Muscle layer of colon (tissue), 2 donors: ENCODE measurements at regions not wholly inside any gene's neighbourhood (a gene's known extent, or its start where the extent isn't known, plus 50 kb on each side); places are given as distances from the start of the nearest gene placed in this dataset.
"Not testable (repeated sequence)": the region's sequence is repeated elsewhere in the genome, so short reads cannot be mapped to it uniquely, and the experiment has no call there.

Source experiments
- H3K27ac ChIP-seq: one replicate; pipeline ENCODE4 v1.7.0; 2013; ENCODE audit warnings: low read depth, mild to moderate bottlenecking, low read length, moderate library complexity
- H3K27me3 ChIP-seq, 2 donors: one replicate each; pipeline ENCODE4 v1.7.0; 2013; ENCODE audit warnings: low read length in 2 of 2, mild to moderate bottlenecking in 2 of 2; ENCODE audit not compliant: insufficient read depth in 2 of 2, control insufficient read depth in 1 of 2
- H3K36me3 ChIP-seq: one replicate; pipeline ENCODE4 v1.7.0; 2013; ENCODE audit warnings: mild to moderate bottlenecking, low read length; ENCODE audit not compliant: insufficient read depth
- H3K4me1 ChIP-seq: one replicate; pipeline ENCODE4 v1.7.0; 2013; ENCODE audit warnings: mild to moderate bottlenecking, low read length; ENCODE audit not compliant: insufficient read depth
- H3K4me3 ChIP-seq, 2 donors: one replicate each; pipeline ENCODE4 v1.7.0; 2013; ENCODE audit warnings: low read length in 2 of 2, low read depth in 1 of 2, mild to moderate bottlenecking in 1 of 2, moderate library complexity in 1 of 2
- H3K9ac ChIP-seq: one replicate; pipeline ENCODE4 v1.7.0; 2013; ENCODE audit warnings: low read length
- H3K9me3 ChIP-seq: one replicate; pipeline ENCODE4 v1.7.0; 2013; ENCODE audit warnings: mild to moderate bottlenecking, low read length
- donor health status: abdominal sarcoma.
- donor health status: Adenocarcinoma of cecum.

DNA sequence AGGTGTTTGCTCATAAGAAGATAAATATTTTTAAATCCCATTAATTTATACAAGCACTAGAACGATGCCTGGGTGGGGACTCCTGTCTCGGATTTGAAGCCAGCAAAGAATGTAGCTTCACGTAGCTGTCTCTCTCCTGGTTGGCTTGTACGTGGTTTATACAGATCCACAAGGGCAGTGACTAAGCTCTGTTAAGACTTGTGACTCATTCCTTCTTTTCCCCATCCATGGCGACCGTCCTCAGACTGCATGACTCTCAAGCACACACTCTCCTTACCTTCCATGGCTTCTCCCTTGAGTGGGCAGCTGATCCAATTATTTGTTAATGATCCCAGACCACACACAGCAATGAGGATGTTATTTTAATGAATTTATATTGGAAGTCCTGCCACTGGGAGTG, 679.7 kb upstream of the SOX9 start:
- Histone ChIP-seq H3K27ac (no peak overlapping the region), H3K4me1 (no peaks in the 10 kb centered on the region), H3K9ac (no peak overlapping the region), H3K27me3 (no peaks in the 10 kb centered on the region), H3K4me3 (no peak overlapping the region), H3K9me3 (no peaks in the 10 kb centered on the region), H3K36me3 (no peaks in the 10 kb centered on the region)

DNA sequence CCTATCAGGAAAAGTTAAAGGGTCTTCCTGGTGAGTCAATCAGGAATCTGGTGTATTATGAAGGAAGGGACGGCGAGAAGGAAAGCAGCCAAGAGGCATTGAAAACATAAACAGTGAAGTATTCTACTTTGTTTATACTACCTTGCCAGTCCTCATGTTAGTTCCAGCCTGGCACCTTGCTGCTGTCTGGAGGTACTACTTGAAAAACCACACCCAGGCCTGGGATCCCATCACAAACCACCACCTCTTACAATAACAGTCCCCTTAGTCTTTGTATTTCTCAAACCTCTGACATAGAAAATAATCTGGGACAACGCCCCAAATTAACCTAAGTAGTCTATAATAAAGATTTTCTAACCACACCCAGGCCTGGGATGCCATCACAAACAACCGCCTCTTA, 676.7 kb upstream of the SOX9 start:
- H3K27ac ChIP-seq = no peak overlapping the region
- H3K4me3 ChIP-seq = no peak overlapping the region
- no peaks in the 10 kb centered on the region for H3K9me3 ChIP-seq
- H3K4me1 ChIP-seq = no peaks in the 10 kb centered on the region
- no peaks in the 10 kb centered on the region for H3K27me3 ChIP-seq
- no peaks in the 10 kb centered on the region for H3K36me3 ChIP-seq
- H3K9ac ChIP-seq = no peak overlapping the region

DNA sequence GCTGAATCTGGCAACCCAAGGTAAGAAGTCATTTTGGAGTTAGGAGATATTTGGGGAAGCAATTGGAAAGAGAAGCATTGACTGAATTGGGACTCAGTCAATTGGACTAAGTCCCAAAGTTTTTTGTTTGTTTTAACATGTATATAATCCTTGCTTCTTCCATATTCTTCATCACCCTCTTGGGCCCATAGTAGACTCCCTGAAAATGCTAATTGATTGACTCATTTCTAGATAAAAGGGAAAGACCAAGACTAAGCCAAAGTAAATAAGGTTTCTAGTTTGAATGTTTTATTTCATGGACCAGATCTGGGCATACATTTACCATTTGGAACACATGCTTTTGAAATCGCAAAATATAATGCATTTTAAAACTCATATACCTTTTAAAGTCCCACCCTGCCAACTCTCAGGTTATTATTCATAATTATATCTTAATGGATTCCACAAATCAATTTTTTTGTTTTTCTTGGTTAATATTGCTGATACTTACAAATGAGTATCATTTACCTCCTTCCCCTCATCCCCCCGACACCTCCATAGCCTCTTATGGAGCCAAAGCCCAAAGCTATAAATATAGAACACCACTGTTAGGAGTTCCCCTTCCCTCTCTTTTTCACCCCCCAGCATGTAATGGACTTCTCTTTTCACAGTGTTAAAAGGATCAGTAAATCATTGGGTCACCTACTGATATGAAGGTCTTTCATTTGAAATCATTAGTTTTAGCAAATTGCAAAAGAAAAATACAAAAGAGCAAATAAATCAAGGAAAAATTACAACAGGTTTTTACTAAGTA, 674.0 kb upstream of the SOX9 start:
- no peak overlapping the region for H3K9ac ChIP-seq
- H3K9me3 ChIP-seq = no peaks in the 10 kb centered on the region
- no peaks in the 10 kb centered on the region for H3K4me1 ChIP-seq
- no peaks in the 10 kb centered on the region for H3K36me3 ChIP-seq
- no peak overlapping the region for H3K27ac ChIP-seq
- no peaks in the 10 kb centered on the region for H3K27me3 ChIP-seq
- no peak overlapping the region for H3K4me3 ChIP-seq

DNA sequence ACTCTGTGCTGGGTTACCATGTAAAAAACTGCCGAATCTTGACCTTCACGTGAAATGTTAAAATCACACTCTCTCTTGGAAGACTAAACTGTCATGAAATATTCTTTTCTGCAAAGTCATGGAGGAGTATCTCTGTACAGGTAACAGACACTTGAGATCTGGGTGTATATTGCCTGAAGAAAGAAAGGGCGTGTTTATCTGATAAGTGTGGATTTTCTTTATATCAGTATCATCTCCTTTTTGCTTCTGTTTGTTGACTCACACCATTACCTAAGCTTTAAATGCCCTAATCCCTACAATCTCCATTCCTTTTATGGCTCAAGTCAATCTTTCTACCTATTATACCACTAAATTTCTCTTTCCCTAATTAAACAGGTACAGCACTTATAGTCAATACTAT, 673.2 kb upstream of the SOX9 start:
- H3K36me3 ChIP-seq = no peaks in the 10 kb centered on the region
- H3K4me1 ChIP-seq = no peaks in the 10 kb centered on the region
- H3K27me3 ChIP-seq = no peaks in the 10 kb centered on the region
- no peak overlapping the region for H3K4me3 ChIP-seq
- no peak overlapping the region for H3K9ac ChIP-seq
- no peak overlapping the region for H3K27ac ChIP-seq
- H3K9me3 ChIP-seq = no peaks in the 10 kb centered on the region

DNA sequence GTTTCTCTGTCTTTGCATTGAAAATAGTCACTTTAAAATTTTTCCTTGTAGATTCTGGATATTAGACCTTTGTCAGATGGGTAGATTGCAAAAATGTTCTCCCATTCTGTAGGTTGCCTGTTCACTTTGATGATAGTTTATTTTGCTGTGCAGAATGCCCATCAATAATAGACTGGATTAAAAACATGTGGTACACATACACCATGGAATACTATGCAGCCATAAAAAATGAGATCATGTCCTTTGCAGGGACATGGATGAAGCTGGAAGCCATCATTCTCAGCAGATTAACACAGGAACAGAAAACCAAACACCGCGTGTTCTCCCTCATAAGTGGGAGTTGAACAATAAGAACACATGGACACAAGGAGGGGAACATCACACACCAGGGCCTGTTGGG, 670.2 kb upstream of the SOX9 start:
- not testable (repeated sequence) for H3K36me3 ChIP-seq, H3K9ac ChIP-seq

DNA sequence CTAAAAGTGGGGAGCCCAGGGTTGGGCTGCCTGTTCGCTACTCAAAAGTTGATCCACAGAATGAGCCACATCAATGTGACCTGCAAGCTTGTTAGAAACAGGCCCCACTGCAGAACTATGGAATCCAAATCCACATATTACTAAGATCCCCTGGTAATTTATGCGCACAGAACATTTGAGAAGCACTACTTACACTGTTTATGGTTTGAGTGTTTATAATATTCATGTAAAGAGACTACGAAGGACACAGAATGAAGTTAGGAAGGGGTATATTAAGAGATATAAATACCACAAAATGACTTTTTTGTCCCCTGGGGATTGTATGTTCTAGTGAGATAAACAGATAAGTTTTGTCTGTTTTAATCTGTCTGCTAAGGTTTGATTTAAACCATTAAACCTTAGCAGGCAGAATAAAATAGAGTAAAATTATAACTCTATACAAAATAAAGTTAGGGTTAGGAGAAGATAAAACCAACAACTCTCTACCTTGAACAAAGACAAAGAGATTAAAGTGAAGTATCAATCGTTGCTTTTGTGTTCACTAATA, 666.9 kb upstream of the SOX9 start:
- Histone ChIP-seq H3K27ac (no peak overlapping the region), H3K4me1 (no peaks in the 10 kb centered on the region), H3K27me3 (no peaks in the 10 kb centered on the region), H3K4me3 (no peak overlapping the region), H3K36me3 (no peaks in the 10 kb centered on the region), H3K9ac (no peak overlapping the region), H3K9me3 (no peaks in the 10 kb centered on the region)

More for the DNA sequence above, 670.2 kb upstream of the SOX9 start:
- not testable (repeated sequence) for H3K4me3 ChIP-seq, H3K4me1 ChIP-seq, H3K9me3 ChIP-seq, H3K27ac ChIP-seq, H3K27me3 ChIP-seq

DNA sequence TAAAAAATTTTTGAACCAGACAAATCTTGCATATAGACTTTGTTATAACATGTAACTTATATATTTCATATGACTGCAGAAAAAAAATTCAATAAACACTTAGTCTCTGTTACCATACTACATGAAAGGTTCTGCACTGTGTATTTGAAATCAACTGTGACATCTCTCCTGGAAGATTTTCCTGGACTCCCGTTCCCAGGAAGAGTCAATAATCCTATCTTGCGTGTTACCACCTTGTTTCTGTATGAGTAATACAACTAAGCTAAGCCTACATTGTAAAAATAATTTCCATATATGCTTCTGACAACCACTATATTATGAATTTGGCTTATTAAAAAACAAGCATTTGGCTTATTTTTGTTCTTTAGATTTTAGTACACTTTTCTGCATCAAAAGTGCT, 665.6 kb upstream of the SOX9 start:
- H3K4me3 ChIP-seq = no peak overlapping the region
- no peaks in the 10 kb centered on the region for H3K27me3 ChIP-seq
- no peak overlapping the region for H3K27ac ChIP-seq
- no peaks in the 10 kb centered on the region for H3K36me3 ChIP-seq
- no peaks in the 10 kb centered on the region for H3K4me1 ChIP-seq
- no peaks in the 10 kb centered on the region for H3K9me3 ChIP-seq
- H3K9ac ChIP-seq = no peak overlapping the region

DNA sequence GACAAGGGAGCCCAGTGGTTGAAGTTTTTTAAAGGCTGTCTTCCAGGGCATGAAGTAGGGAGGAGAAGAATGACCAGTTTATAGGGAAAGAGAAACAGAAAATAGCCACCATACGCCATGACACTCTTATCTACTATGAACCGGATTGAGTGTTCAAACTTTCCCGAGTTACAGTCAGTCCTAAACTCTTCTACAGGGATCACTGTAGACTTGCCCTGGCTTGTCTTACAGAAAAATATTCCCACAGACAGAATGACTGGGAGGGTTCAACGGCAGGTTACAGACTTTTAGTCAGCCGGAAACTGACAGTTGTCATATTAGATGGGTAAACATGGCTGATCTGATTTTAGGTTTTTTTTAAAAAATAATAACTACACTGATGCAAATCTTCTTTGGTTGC, 662.5 kb upstream of the SOX9 start:
- Histone ChIP-seq H3K4me1 (no peaks in the 10 kb centered on the region), H3K9me3 (no peaks in the 10 kb centered on the region), H3K9ac (no peak overlapping the region), H3K4me3 (no peak overlapping the region), H3K27me3 (no peaks in the 10 kb centered on the region), H3K27ac (no peak overlapping the region), H3K36me3 (no peaks in the 10 kb centered on the region)

DNA sequence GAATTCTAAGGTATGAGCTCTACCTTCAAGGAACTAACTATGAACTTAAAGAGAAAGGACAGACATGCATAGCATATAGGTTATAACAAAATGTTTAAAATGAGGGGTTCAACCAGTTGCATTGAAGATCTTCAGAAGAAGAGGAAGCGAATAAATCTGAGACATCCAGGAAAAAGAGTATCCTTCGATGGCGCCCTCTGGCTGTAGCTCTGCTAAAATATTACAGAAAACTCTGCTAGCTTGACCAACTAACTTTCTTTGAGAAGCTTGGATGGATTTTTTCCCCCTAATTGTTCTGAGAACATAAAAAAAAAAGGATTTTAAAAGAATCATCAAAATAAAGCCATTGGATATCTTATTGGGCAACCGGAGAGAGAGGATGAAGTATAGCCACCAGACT, 659.9 kb upstream of the SOX9 start:
- no peak overlapping the region for H3K4me3 ChIP-seq
- H3K27ac ChIP-seq = no peak overlapping the region
- no peak overlapping the region for H3K9ac ChIP-seq
- no peaks in the 10 kb centered on the region for H3K27me3 ChIP-seq
- H3K36me3 ChIP-seq = no peaks in the 10 kb centered on the region
- H3K4me1 ChIP-seq = no peaks in the 10 kb centered on the region
- no peaks in the 10 kb centered on the region for H3K9me3 ChIP-seq

DNA sequence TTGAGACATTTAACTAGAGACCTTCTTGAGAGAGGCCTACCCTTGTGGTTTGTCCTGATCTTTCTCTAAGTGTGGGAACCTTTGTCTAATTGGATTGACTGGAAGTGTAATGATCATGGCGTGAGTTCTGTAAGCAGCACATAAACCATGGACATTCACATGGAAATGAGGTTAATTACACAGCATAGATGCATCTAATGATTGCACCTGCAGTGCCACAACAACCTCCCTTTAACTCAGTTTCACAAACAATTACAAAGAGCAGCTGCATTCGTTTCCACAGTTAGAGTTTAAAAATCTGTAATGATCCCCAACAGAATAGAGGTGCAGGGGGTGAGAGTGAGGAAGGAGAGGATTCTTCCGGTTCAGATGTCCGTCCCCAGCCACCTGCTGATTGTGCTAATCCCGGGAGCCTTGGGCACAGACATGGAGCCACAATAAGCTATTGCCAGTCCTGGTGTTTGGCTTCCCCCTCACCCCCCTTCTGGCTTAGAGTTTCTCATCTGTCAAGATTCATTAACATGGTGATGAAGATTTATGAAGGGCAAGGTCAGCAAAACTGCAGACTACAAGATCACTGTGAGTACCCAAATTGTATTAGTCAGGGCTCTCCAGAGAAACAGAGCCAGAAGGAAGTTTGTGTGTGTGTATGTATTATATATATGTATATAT, 659.2 kb upstream of the SOX9 start:
- Histone ChIP-seq H3K36me3 (no peaks in the 10 kb centered on the region), H3K4me3 (no peak overlapping the region), H3K4me1 (no peaks in the 10 kb centered on the region), H3K27ac (no peak overlapping the region), H3K9ac (no peak overlapping the region), H3K9me3 (no peaks in the 10 kb centered on the region), H3K27me3 (no peaks in the 10 kb centered on the region)

DNA sequence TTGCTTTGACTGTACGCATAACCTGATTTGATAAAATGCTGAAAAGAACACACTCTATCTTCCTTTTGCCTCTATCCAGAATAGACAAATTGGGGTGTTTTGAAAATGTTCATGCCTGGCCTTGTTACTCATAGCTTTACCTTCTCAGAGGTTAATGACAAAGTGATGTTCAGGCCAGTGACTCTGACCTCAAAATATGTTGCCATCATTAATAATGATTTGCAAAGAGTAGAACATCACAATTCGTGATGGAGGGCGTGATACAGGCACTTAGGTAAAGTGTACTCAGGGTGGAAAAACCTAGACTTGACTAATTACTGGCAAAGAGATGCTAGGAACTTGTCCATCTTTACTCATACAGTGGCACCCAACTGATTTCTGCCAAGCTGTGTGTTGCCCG, 656.6 kb upstream of the SOX9 start:
- no peak overlapping the region for H3K9ac ChIP-seq
- no peaks in the 10 kb centered on the region for H3K4me1 ChIP-seq
- no peak overlapping the region for H3K4me3 ChIP-seq
- H3K9me3 ChIP-seq = no peaks in the 10 kb centered on the region
- H3K36me3 ChIP-seq = no peaks in the 10 kb centered on the region
- H3K27ac ChIP-seq = no peak overlapping the region
- H3K27me3 ChIP-seq = no peaks in the 10 kb centered on the region

DNA sequence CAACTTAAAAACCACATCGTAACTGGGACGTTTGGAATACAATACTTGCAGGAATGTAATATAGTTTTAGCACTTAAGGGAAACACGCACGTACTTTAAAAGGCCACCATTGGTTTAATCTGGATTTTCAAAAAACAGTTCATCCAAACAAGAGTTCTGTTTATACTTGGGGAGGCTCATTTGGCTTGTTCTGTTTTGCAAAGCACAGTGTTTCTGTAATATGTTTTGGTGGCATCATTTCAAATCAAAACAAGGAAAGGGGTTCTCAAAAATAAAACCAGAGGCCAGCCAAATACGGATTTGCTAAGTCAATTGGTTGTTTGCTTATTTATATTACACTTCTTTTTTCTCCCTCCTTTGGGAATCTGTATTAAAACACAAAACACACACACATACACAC, 656.1 kb upstream of the SOX9 start:
- Histone ChIP-seq H3K9ac (no peak overlapping the region), H3K4me1 (no peaks in the 10 kb centered on the region), H3K27me3 (no peaks in the 10 kb centered on the region)

More for the DNA sequence above, 656.1 kb upstream of the SOX9 start:
- no peaks in the 10 kb centered on the region for H3K9me3 ChIP-seq
- no peak overlapping the region for H3K27ac ChIP-seq
- H3K4me3 ChIP-seq = no peak overlapping the region
- H3K36me3 ChIP-seq = no peaks in the 10 kb centered on the region
